Neural progenitor cell (in vitro differentiated cells): ENCODE measurements at regions not wholly inside any gene's neighbourhood (a gene's known extent, or its start where the extent isn't known, plus 50 kb on each side); places are given as distances from the start of the nearest gene placed in this dataset.

Experiments used
- DNase-seq: peaks from one replicate; pipeline ENCODE4 v3.0.0-alpha.2; 2016; ENCODE audit warnings: low spot score
- H2AFZ ChIP-seq: fragments of 200-600 bp; sonication (generic); replicated peaks from 2 replicates; pipeline ENCODE4 v1.6.1; 2016; ENCODE audit warnings: antibody characterized with exemption
- H3F3A ChIP-seq: fragments of 200-600 bp; sonication (generic); 2 replicates; pipeline ENCODE4 v1.6.1; 2016; ENCODE audit warnings: antibody characterized with exemption, low read depth
- H3K27ac ChIP-seq: fragments of 200-600 bp; sonication (generic); 2 replicates; pipeline ENCODE4 v1.5.1; 2016; ENCODE audit warnings: mild to moderate bottlenecking
- H3K27me3 ChIP-seq: fragments of 200-600 bp; sonication (generic); 2 replicates; pipeline ENCODE4 v1.6.1; 2016; ENCODE audit warnings: mild to moderate bottlenecking, moderate library complexity
- H3K36me3 ChIP-seq: fragments of 200-600 bp; sonication (generic); 2 replicates; pipeline ENCODE4 v1.5.1; 2016
- H3K4me1 ChIP-seq: fragments of 200-600 bp; sonication (generic); 2 replicates; pipeline ENCODE4 v1.6.1; 2016; ENCODE audit warnings: mixed run types
- H3K4me2 ChIP-seq: fragments of 200-600 bp; sonication (generic); 2 replicates; pipeline ENCODE4 v1.6.1; 2016
- H3K4me3 ChIP-seq: fragments of 200-600 bp; sonication (generic); 2 replicates; pipeline ENCODE4 v1.5.1; 2016
- H3K79me2 ChIP-seq: fragments of 200-600 bp; sonication (generic); 2 replicates; pipeline ENCODE4 v1.6.1; 2016; ENCODE audit warnings: low read depth
- H3K9ac ChIP-seq: fragments of 200-600 bp; sonication (generic); 2 replicates; pipeline ENCODE4 v1.6.1; 2016
- H3K9me3 ChIP-seq: fragments of 200-600 bp; sonication (generic); 2 replicates; pipeline ENCODE4 v1.5.1; 2016; ENCODE audit warnings: low read depth
- H4K20me1 ChIP-seq: fragments of 200-600 bp; sonication (generic); 2 replicates; pipeline ENCODE4 v1.6.1; 2016; ENCODE audit warnings: low read depth
- H3K27ac Mint-ChIP-seq: 3 replicates; pipeline ENCODE4 v1.8.0; 2021; ENCODE audit warnings: mixed read lengths
- H3K27me3 Mint-ChIP-seq: 2 replicates; pipeline ENCODE4 v1.8.0; 2022; ENCODE audit warnings: low read depth, mild to moderate bottlenecking, inconsistent platforms, moderate library complexity, mixed read lengths; ENCODE audit not compliant: insufficient read depth
- H3K36me3 Mint-ChIP-seq: 3 replicates; pipeline ENCODE4 v1.8.0; 2021; ENCODE audit warnings: mixed read lengths
- H3K4me1 Mint-ChIP-seq: 3 replicates; pipeline ENCODE4 v1.8.0; 2021; ENCODE audit warnings: mixed read lengths
- H3K4me3 Mint-ChIP-seq: 3 replicates; pipeline ENCODE4 v1.8.0; 2021; ENCODE audit warnings: mild to moderate bottlenecking, moderate library complexity, mixed read lengths
- H3K9me3 Mint-ChIP-seq: 3 replicates; pipeline ENCODE4 v1.8.0; 2020; ENCODE audit warnings: mixed read lengths
- EZH2 ChIP-seq: fragments of 200-600 bp; sonication (generic); IDR thresholded peaks from 2 replicates; pipeline ENCODE4 v1.6.1; 2017; ENCODE audit warnings: antibody characterized with exemption, mild to moderate bottlenecking, moderate library complexity
- EZH2phosphoT487 ChIP-seq: fragments of 200-600 bp; sonication (generic); IDR thresholded peaks from 2 replicates; pipeline ENCODE4 v1.6.1; 2017; ENCODE audit warnings: antibody characterized with exemption
- TF ChIP-seq, protein P1 (sequence below): fragments of 200-600 bp; sonication (generic); IDR thresholded peaks from 2 replicates; pipeline ENCODE4 v1.5.1; 2017; ENCODE audit warnings: antibody characterized with exemption, mild to moderate bottlenecking

DNA sequence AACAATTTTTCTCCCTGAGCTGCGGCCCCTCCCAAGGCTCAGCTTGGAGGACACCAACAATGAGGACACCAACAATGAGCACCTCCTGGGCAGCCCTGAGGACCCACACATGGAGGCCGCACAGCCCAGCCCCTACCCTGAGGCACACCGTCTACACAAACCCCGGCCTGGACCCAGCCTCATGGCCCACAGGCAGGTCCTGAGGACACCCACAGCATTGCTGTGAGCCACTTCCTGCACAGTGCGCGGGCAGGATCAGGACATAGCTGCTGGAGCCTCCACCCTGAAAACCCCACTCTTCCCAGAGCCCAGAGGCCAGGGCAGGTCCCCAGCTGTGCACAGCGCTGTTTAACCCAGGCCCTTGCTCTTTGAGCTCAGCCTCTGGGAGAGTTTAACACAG, 194.3 kb downstream of the RTP5 start:
- H3K4me1 Mint-ChIP-seq: peaks cover 4% of the 10 kb centered on the region
- no peaks in the 10 kb centered on the region for H3K9me3 ChIP-seq
- H3K4me2 ChIP-seq: no peak overlapping the region
- H2AFZ ChIP-seq: peak overlapping the region; percentile 36
- no peak overlapping the region for H3K9ac ChIP-seq
- no peak overlapping the region for H3K27ac ChIP-seq
- H3K79me2 ChIP-seq: no peaks in the 10 kb centered on the region
- peaks cover 13% of the 10 kb centered on the region for H3F3A ChIP-seq
- no peak for TF ChIP-seq EZH2
- TF ChIP-seq, protein P1, sequence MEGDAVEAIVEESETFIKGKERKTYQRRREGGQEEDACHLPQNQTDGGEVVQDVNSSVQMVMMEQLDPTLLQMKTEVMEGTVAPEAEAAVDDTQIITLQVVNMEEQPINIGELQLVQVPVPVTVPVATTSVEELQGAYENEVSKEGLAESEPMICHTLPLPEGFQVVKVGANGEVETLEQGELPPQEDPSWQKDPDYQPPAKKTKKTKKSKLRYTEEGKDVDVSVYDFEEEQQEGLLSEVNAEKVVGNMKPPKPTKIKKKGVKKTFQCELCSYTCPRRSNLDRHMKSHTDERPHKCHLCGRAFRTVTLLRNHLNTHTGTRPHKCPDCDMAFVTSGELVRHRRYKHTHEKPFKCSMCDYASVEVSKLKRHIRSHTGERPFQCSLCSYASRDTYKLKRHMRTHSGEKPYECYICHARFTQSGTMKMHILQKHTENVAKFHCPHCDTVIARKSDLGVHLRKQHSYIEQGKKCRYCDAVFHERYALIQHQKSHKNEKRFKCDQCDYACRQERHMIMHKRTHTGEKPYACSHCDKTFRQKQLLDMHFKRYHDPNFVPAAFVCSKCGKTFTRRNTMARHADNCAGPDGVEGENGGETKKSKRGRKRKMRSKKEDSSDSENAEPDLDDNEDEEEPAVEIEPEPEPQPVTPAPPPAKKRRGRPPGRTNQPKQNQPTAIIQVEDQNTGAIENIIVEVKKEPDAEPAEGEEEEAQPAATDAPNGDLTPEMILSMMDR: no peak
- no peak for TF ChIP-seq EZH2phosphoT487
- no peaks in the 10 kb centered on the region for H3K36me3 ChIP-seq
- H3K27ac Mint-ChIP-seq: no peak overlapping the region
- H3K4me3 Mint-ChIP-seq: no peak overlapping the region
- peaks cover 21% of the 10 kb centered on the region for H3K9me3 Mint-ChIP-seq
- H3K4me1 ChIP-seq: peaks cover 14% of the 10 kb centered on the region
- H3K36me3 Mint-ChIP-seq: peaks cover 1% of the 10 kb centered on the region
- H3K27me3 Mint-ChIP-seq: peaks cover 4% of the 10 kb centered on the region
- no peak overlapping the region for H3K4me3 ChIP-seq
- H3K27me3 ChIP-seq: no peaks in the 10 kb centered on the region
- no peaks in the 10 kb centered on the region for H4K20me1 ChIP-seq
- DNase-seq: no peak

DNA sequence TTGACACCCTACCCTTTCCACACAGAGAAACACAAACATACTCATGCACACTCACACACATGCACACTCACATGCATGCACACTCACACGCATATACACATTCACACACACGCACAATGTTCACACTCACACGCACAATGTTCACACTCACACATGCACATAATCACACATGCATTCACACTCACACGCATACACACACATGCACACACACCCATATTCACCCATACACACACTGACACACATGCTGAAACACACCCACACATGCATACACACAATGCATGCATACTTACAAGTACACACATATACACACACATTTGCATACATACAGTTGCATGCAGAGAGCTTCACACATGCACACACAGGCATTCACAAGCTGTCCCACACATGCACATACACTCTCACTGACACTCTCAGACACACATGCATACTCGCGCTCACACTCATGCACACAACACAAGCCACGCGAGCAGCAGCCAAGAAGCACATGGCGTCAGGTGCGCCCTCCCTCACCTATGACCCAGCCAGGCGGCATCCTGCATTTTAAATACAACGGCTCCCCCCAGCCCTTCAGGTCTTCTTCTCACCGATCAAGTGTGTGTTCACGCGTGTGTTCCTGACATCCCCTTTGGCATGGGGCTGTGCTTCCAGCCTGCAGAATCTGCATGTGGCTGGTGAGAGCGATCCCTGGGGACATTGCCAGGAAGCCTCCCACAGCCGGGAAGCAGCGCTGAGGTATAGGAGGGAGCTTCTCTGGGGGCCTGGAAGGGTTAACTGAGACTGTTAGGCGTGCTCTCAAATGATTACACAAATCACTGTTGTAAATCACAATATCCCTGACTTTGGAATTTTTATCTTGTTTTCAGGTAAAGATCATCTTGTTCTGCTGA, 195.1 kb downstream of the RTP5 start:
- no peak overlapping the region for H2AFZ ChIP-seq
- H3K27ac ChIP-seq: no peak overlapping the region
- no peak overlapping the region for H3K9ac ChIP-seq
- H3K4me1 Mint-ChIP-seq: peaks cover 4% of the 10 kb centered on the region
- peaks cover 1% of the 10 kb centered on the region for H3K36me3 Mint-ChIP-seq
- no peaks in the 10 kb centered on the region for H4K20me1 ChIP-seq
- H3K4me2 ChIP-seq: no peak overlapping the region
- peaks cover 13% of the 10 kb centered on the region for H3F3A ChIP-seq
- TF ChIP-seq, protein P1: no peak
- TF ChIP-seq EZH2phosphoT487 (no peak), EZH2 (no peak)
- no peak overlapping the region for H3K4me3 Mint-ChIP-seq
- no peaks in the 10 kb centered on the region for H3K27me3 ChIP-seq
- no peak overlapping the region for H3K27ac Mint-ChIP-seq
- no peaks in the 10 kb centered on the region for H3K36me3 ChIP-seq
- peaks cover 14% of the 10 kb centered on the region for H3K4me1 ChIP-seq
- H3K79me2 ChIP-seq: no peaks in the 10 kb centered on the region
- no peak for DNase-seq
- H3K9me3 ChIP-seq: no peaks in the 10 kb centered on the region
- peaks cover 17% of the 10 kb centered on the region for H3K9me3 Mint-ChIP-seq
- peaks cover 4% of the 10 kb centered on the region for H3K27me3 Mint-ChIP-seq
- no peak overlapping the region for H3K4me3 ChIP-seq

DNA sequence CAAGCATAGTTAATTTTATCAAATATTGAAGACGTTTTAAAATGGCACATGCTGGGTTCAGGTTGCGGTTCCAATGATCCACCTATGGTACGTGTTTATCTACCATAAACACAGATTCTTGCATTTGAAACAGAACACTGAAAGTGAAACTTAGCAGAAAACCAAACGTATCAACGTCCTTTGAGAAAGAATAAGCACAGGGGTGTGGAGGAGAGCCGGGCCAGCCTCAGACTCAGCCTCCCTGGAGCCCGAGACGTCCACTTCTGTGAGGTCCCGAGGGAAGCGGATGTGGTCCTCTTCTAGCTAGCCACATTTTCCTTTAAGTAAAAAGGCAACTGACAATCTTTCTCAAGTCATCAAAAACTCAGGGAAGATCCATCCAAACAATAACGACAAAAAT, 195.9 kb downstream of the RTP5 start:
- Histone ChIP-seq H3K4me3 (no peak overlapping the region), H3K36me3 (no peaks in the 10 kb centered on the region), H3F3A (peaks cover 13% of the 10 kb centered on the region), H3K4me2 (no peak overlapping the region), H3K9ac (no peak overlapping the region), H3K9me3 (no peaks in the 10 kb centered on the region), H3K27me3 (no peaks in the 10 kb centered on the region), H3K27ac (no peak overlapping the region), H2AFZ (no peak overlapping the region), H4K20me1 (no peaks in the 10 kb centered on the region), H3K4me1 (peaks cover 14% of the 10 kb centered on the region), H3K79me2 (no peaks in the 10 kb centered on the region)
- H3K4me1 Mint-ChIP-seq: peaks cover 10% of the 10 kb centered on the region
- peaks cover 4% of the 10 kb centered on the region for H3K27me3 Mint-ChIP-seq
- peaks cover 1% of the 10 kb centered on the region for H3K36me3 Mint-ChIP-seq
- H3K9me3 Mint-ChIP-seq: peaks cover 13% of the 10 kb centered on the region
- no peak for TF ChIP-seq EZH2
- TF ChIP-seq, protein P1: no peak
- TF ChIP-seq EZH2phosphoT487: no peak
- no peak for DNase-seq
- no peak overlapping the region for H3K27ac Mint-ChIP-seq
- no peak overlapping the region for H3K4me3 Mint-ChIP-seq
